DND-41 (cell line): ENCODE measurements at regions not wholly inside any gene's neighbourhood (a gene's known extent, or its start where the extent isn't known, plus 50 kb on each side); places are given as distances from the start of the nearest gene placed in this dataset.

ENCODE experiments used
- ATAC-seq: fragments of 200-7000 bp; cut with Tn5 transposase; 3 replicates; pipeline ENCODE4 v1.9.1; 2021; ENCODE audit warnings: low read depth; ENCODE audit not compliant: insufficient read depth
- DNase-seq: peaks from one replicate; pipeline ENCODE4 v3.0.0-alpha.2; 2020
- H2AFZ ChIP-seq: 2 replicates; pipeline ENCODE4 v1.6.0; 2012; ENCODE audit warnings: low read depth, low read length
- H3K27ac ChIP-seq: 2 replicates; pipeline ENCODE4 v1.5.1; 2012; ENCODE audit warnings: low read length, inconsistent platforms
- H3K27me3 ChIP-seq: fragments of 200-600 bp; sonication (generic); 2 replicates; pipeline ENCODE4 v1.6.0; 2012; ENCODE audit warnings: low read length, mild to moderate bottlenecking, inconsistent platforms; ENCODE audit not compliant: insufficient read depth, poor library complexity
- H3K36me3 ChIP-seq: 2 replicates; pipeline ENCODE4 v1.5.1; 2012; ENCODE audit warnings: low read length, inconsistent platforms; ENCODE audit not compliant: insufficient read depth
- H3K4me1 ChIP-seq: 2 replicates; pipeline ENCODE4 v1.5.1; 2012; ENCODE audit warnings: mild to moderate bottlenecking, low read length; ENCODE audit not compliant: insufficient read depth
- H3K4me2 ChIP-seq: 2 replicates; pipeline ENCODE4 v1.6.0; 2012; ENCODE audit warnings: mild to moderate bottlenecking, moderate library complexity, low read length, inconsistent platforms; ENCODE audit not compliant: insufficient read depth
- H3K4me3 ChIP-seq, 2 experiments: fragments of 200-600 bp in 1 of 2; shearing (Covaris generic) in 1 of 2; 2 replicates each; pipeline ENCODE4 v1.5.1; 2012 to 2016; ENCODE audit warnings: inconsistent platforms in 2 of 2, low read length in 2 of 2, mild to moderate bottlenecking in 2 of 2, low read depth in 1 of 2, moderate library complexity in 1 of 2
- H3K79me2 ChIP-seq: 2 replicates; pipeline ENCODE4 v1.6.0; 2012; ENCODE audit warnings: low read length, inconsistent platforms; ENCODE audit not compliant: insufficient read depth
- H3K9ac ChIP-seq: 2 replicates; pipeline ENCODE4 v1.6.0; 2012; ENCODE audit warnings: low read depth, mild to moderate bottlenecking, inconsistent platforms, low read length, moderate library complexity
- H3K9me3 ChIP-seq: 2 replicates; pipeline ENCODE4 v1.5.1; 2012; ENCODE audit warnings: low read length, moderate library complexity, mild to moderate bottlenecking, inconsistent platforms; ENCODE audit not compliant: insufficient read depth, severe bottlenecking
- H4K20me1 ChIP-seq: 2 replicates; pipeline ENCODE4 v1.6.0; 2012; ENCODE audit warnings: low read length; ENCODE audit not compliant: insufficient read depth
- CTCF ChIP-seq: IDR thresholded peaks from 2 replicates; pipeline ENCODE4 v1.5.1; 2012; ENCODE audit warnings: borderline replicate concordance, low read length, moderate library complexity, mild to moderate bottlenecking; ENCODE audit not compliant: poor library complexity, severe bottlenecking; ENCODE audit errors: extremely low read depth
- EZH2 ChIP-seq: IDR thresholded peaks from 3 replicates; pipeline ENCODE4 v1.6.1; 2012; ENCODE audit warnings: borderline replicate concordance, low read depth, mild to moderate bottlenecking, moderate library complexity, low read length, inconsistent platforms; ENCODE audit not compliant: severe bottlenecking

- no peak overlapping the region for H3K27ac ChIP-seq
- H3K79me2 ChIP-seq, result no peaks in the 10 kb centered on the region
- no peak overlapping the region for H3K4me3 ChIP-seq
- H3K9ac ChIP-seq, result no peak overlapping the region
- H3K27me3 ChIP-seq, result peaks cover 6% of the 10 kb centered on the region
- no peak for TF ChIP-seq CTCF
- no peak for TF ChIP-seq EZH2
- H4K20me1 ChIP-seq, result no peaks in the 10 kb centered on the region
- no peak overlapping the region for H2AFZ ChIP-seq
- no peaks in the 10 kb centered on the region for H3K36me3 ChIP-seq
- no peak overlapping the region for H3K4me2 ChIP-seq
- no peaks in the 10 kb centered on the region for H3K4me1 ChIP-seq
- no peaks in the 10 kb centered on the region for H3K9me3 ChIP-seq
- DNase-seq (no peak), ATAC-seq (no peak)
These were observed 486.5 kb downstream of the COG6 start for GRCh38 chr13:40141859-40142555.

- Histone ChIP-seq H3K4me2 (no peak overlapping the region), H3K9ac (no peak overlapping the region), H3K79me2 (no peaks in the 10 kb centered on the region), H3K27me3 (peaks cover 6% of the 10 kb centered on the region), H3K27ac (no peak overlapping the region), H3K4me3 (no peak overlapping the region), H3K36me3 (no peaks in the 10 kb centered on the region), H3K9me3 (no peaks in the 10 kb centered on the region), H3K4me1 (no peaks in the 10 kb centered on the region), H4K20me1 (no peaks in the 10 kb centered on the region), H2AFZ (no peak overlapping the region)
- TF ChIP-seq EZH2, result no peak
- TF ChIP-seq CTCF, result no peak
- ATAC-seq, result no peak
- DNase-seq, result no peak
These were observed 487.6 kb downstream of the COG6 start for GRCh38 chr13:40143106-40143505.

- no peak for ATAC-seq
- Histone ChIP-seq H3K4me1 (no peaks in the 10 kb centered on the region), H3K9ac (no peak overlapping the region), H3K9me3 (no peaks in the 10 kb centered on the region), H3K4me3 (no peak overlapping the region), H3K4me2 (no peak overlapping the region), H3K36me3 (no peaks in the 10 kb centered on the region), H3K79me2 (no peaks in the 10 kb centered on the region), H3K27ac (no peak overlapping the region), H2AFZ (no peak overlapping the region), H4K20me1 (no peaks in the 10 kb centered on the region), H3K27me3 (peaks cover 6% of the 10 kb centered on the region)
- no peak for DNase-seq
- TF ChIP-seq EZH2 (no peak), CTCF (no peak)
These were observed 488.1 kb downstream of the COG6 start for GRCh38 chr13:40143559-40143958.
